WI38 (cell line): ENCODE measurements at regions not wholly inside any gene's neighbourhood (a gene's known extent, or its start where the extent isn't known, plus 50 kb on each side); places are given as distances from the start of the nearest gene placed in this dataset.

Experiments
- H3K4me3 ChIP-seq: 2 replicates; pipeline ENCODE4 v1.5.1; 2011; ENCODE audit warnings: low read depth, mild to moderate bottlenecking, control low read depth, low read length
- CTCF ChIP-seq: IDR thresholded peaks from 2 replicates; pipeline ENCODE4 v1.5.1; 2012; ENCODE audit warnings: low read depth, mild to moderate bottlenecking, control low read depth, low read length

- TF ChIP-seq CTCF: no peak
- no peak overlapping the region for H3K4me3 ChIP-seq
Observed at GRCh38 chr7:18363751-18364380, 131.7 kb upstream of the HDAC9 start.

- no peak for TF ChIP-seq CTCF
- no peak overlapping the region for H3K4me3 ChIP-seq
Observed at GRCh38 chr7:18364396-18364795, 131.2 kb upstream of the HDAC9 start.

- TF ChIP-seq CTCF: no peak
- no peak overlapping the region for H3K4me3 ChIP-seq
Observed at GRCh38 chr7:18366394-18366793, 129.2 kb upstream of the HDAC9 start.

GRCh38 chr7:18369011-18369410 is 126.5 kb upstream of the HDAC9 start:
- H3K4me3 ChIP-seq: no peak overlapping the region
- TF ChIP-seq CTCF: no peak

GRCh38 chr7:18370633-18371032 is 124.9 kb upstream of the HDAC9 start:
- no peak for TF ChIP-seq CTCF
- H3K4me3 ChIP-seq: no peak overlapping the region

GRCh38 chr7:18378989-18379605 is 116.5 kb upstream of the HDAC9 start:
- TF ChIP-seq CTCF: no peak
- no peak overlapping the region for H3K4me3 ChIP-seq

GRCh38 chr7:18384491-18385143 is 110.9 kb upstream of the HDAC9 start:
- no peak for TF ChIP-seq CTCF
- H3K4me3 ChIP-seq: no peak overlapping the region
